ENCODE measurements at regions not wholly inside any gene's neighbourhood (a gene's known extent, or its start where the extent isn't known, plus 50 kb on each side); places are given as distances from the start of the nearest gene placed in this dataset.

DNA sequence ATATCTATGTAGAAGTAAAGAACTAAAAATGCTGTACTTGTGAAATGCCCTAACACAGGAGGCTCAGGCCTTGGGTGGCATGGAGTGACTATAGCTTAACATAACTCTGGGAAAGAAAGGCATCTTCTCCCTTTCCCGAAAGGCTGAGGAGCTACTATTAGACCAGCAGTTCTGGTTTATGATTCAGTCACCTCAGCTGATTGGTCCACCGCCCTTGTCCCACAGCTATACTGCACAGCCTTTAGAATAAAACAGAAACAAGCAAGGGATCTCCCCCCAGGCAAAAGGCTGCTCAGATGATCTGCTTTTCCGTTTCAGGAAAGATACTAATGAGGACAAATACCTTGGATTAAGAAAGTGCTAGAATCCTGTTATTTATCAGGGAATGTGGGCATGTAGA lies 171.3 kb downstream of the SNCA start:
- DNase-seq = no peak

- no peak for DNase-seq
Measured at GRCh38 chr4:89664521-89664920, 172.4 kb downstream of the SNCA start.

DNA sequence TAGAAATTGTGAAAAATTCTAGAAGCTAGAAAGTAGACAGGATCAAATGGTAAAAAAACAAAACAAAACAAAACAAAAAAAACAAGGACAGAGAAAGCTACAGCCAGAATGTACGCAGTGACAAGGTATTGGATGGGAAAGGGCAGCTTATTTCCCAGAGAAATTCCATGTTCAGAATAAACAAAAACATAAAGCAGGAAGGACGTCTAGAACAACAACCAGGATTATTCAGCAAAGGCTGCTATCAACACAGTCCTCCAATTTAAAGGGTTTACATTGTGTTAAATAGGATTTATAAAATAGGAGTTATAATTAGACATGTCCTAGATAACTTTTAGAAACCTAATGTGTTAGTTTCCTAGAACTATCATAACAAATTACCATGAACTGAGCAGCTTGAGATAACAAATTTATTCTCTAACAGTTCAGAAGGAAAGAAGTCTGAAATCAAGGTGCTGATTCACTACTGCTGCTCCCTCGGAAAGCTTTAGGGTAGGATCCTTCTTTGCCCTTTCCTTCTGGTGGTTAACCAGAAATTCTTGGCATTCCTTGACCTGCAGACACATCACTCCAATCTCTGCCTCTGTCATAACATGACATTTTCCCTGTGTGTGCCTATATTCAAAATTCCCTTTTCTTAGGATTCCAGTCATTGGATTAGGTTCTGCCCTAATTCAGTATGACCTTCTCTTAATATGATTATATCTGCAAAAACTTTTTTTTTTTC lies 175.6 kb downstream of the SNCA start:
- DNase-seq = no peak

GRCh38 chr4:89660444-89661172 lies 176.4 kb downstream of the SNCA start:
- DNase-seq = no peak

DNA sequence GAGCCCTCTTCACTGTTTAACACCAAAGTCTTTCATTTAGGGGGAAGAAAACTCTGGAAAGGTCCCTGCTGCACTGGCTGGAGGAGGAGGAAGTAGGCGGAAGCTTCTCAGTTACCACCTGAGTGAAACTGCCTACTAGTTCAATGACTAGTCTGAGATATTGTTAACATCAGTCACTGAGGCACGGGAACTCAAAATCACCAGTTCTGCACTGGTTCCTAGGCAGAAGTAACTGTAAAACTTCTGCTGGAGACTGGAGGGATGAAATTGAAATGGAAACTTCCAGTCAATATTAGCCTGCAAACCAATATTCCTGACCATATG lies 178.3 kb downstream of the SNCA start:
- no peak for DNase-seq

DNA sequence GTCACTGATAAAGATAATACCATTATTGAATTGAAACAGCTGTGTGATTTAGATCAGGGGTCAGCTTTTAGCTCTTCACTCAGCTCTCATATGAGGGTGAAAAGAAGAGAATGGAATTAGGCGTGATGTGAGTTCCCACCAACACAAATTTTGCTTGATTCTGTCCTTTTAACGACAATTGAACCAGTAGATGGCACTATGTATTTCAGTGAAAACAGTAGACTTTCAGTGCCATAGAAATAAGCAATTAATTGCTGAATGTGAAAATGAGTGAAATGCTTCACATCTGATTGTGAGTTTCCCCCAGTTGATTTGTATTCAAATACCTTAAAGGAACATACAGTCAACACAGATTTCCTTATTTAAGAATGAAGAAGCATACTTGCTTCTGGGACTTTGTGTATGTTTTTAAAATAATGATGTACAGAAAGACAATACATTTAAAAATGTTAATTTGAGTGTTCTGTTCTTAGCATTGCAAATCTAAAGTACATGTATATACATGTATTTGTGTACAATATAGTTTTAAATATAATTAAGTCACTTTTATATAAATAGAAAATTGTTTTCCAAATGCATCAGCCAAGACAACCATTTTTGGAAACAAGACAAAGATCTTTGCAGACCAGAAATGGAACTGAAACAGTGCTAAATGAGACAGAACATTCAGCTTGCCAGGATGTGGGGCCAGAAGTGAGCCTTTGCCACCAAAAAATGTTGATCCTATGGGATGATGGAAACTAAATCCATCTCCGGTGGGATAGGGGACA lies 178.8 kb downstream of the SNCA start:
- DNase-seq = no peak

DNA sequence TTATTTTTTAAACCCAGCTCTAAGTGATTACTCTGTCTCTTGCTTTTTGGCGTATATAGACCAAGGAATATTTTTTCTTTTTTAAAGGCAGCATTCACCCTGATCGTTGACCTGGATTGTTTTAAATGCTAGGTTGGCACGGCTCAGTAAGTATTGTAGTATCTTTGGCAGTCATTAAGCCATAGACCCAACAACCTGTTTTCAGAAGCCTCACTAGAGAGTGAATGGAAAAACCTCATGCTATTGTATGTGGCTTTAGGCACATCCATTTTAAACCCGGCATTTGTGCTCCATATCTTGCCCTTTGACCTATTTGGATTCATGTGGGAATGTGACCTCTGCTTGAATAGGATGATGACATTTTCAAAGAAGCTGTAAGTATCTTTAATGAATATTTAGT lies 183.9 kb downstream of the SNCA start:
- no peak for DNase-seq

- no peak for DNase-seq
Measured at GRCh38 chr4:89645482-89645881, 191.5 kb downstream of the SNCA start.

DNA sequence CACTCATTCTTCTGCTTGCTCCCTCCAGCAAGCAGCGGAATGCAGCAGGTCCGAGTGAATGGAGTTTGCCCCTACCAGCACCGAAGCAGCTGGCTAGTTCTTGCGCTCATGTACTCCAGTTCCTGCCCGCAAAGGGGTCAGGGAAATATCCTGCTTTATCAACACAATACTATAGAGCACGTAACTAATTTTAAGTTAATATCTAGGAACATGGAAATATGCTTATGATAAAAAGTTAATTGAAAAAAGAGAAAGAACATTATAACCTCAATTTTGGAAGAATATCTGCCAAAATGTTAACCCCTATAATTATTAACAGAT lies 195.6 kb downstream of the SNCA start:
- DNase-seq = no peak

DNA sequence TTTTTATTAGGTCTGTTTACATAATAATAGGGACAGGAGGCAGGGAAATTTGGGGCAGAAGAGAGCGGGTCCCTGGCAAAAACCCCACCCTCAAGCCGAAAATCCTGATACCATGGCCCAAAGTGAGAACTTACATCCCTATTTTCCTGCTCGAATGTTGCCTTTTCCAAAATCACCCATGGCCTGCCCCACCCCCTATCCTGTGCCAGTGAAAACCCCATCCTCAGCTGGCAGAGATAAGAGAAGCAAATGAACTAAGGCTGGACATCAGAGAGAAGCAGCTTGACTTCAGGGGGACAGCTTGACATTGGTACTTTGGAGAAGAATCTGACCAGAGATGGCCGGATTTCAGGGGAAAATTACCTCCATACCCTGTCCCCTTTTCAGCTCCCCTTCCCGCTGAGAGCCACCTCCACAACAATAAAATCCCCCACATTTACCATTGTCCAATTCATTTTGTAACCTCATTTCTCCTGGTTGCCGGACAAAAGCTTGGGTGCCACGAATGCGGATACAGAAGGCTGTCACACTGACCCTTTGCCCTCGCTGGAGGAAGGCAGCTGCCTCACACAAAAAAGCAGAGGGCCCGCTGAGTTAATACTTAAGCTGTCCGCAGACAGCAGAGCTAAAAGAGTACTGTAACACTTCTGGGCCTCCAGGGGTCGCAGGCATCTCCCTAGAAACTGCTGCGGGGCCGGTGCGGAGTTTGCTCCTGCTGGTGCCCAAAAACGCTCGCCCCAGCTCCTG lies 196.2 kb downstream of the SNCA start:
- no peak for DNase-seq

DNA sequence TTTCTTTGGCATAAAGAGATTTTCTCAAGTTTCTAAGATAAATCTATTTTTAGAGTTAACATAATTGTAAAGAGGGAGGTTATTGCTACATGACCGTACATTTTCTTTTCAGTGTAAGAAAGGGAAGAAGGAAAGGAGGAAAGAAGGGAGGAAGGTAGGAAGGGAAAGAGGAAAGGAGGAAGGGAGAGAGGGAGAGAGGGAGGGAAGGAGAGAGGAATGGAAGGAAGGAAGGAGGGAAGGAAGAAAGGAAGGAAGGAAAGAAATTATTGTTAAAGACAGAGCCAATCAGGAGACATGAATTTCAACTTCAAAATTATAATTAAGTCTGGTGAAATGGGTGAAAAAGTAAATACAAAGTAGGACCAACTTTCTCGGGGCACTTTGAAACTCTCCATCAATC lies 197.6 kb downstream of the SNCA start:
- DNase-seq = no peak

DNA sequence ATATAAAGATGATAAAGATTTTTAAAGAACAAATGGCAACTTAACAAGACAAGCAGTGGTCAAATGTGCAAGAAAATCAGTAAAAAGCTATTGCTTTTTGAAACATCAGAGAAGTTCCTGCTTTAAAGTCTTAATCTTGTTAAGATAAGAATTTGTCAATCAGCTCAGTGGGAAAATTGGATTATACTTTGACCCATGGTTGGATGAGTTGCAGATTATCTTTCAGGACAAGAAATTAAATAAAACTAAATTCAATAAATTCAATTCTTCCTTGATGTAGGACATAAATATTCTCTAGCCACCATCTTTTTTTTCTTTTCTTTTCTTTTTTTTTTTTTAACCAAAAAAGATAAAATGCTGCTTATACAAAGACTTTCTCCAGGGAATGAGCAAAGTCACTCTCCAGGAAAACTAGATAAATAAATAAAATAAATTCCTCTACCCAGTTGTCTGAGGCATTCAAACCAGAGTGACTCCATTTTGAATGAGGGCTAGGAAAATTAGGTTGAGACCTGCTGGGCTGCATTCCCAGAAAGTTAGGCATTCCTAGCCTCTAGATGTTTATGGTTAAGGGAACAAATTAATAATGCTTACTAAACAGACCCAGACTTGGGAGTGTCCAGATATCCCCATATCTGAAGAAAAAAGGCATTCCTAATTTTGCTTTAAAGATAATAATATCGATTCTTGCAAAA lies 211.2 kb downstream of the SNCA start:
- DNase-seq = no peak

GRCh38 chr4:89619206-89619962 lies 217.6 kb downstream of the SNCA start:
- no peak for DNase-seq

DNA sequence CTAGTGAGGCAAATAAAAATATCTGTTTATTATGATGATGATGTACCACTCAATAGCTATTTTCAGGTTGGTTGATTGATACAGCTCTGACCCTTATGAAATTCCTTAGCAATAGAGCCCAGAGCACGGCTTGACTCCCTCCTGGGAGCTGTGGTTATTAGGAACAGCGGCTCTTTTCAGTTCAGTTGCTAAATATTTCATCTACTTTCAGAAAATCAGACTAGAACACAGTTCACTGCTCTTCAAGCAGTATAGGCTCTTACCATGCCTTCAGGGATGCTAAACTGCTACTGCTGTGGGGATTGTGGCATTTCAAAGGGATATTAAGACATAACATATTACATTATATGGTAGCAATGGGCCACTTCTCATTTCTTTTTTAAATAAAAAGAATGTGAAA lies 218.8 kb downstream of the SNCA start:
- DNase-seq = no peak

- DNase-seq = no peak
Measured at GRCh38 chr4:89617317-89617716, 219.6 kb downstream of the SNCA start.

GRCh38 chr4:89616382-89616781 lies 220.6 kb downstream of the SNCA start:
- DNase-seq = no peak

GRCh38 chr4:89615051-89615450 lies 221.9 kb downstream of the SNCA start:
- no peak for DNase-seq

DNA sequence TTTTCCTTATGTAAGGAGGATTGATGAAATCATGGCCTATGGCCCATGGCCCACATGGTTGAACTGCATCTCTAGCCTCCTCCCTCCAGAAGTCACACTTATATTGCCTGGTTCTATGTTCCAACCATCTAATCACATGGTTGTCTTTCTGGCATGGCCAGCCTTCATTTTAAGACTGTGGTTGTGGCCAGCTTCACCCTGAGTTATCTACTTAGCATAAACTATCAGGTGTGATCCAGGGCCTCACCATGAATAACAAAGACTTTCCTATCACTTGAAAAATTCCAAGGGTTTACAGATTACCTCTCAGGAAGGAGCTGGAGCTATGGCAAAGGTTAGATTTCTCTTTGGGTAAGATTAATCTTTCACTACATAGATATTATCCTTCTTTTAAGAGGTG lies 222.8 kb downstream of the SNCA start:
- no peak for DNase-seq

DNA sequence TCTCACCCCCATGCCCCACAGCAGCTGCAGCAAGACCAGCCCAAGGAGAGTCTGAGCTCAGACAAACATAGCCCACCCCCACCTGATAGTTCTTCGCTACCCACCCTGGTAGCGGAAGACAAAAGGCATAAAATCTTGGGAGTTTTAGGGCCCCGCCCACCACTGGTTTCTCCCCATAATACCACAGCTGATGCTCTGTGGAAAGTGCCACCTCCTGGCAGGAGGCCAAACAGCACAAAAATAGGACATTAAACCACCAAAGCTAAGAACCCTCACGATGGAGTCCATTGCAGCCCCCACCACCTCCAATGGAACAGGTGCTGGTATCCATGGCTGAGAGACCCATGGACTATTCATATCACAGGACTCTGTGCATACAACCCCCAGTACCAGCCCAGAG lies 226.7 kb downstream of the SNCA start:
- no peak for DNase-seq

DNA sequence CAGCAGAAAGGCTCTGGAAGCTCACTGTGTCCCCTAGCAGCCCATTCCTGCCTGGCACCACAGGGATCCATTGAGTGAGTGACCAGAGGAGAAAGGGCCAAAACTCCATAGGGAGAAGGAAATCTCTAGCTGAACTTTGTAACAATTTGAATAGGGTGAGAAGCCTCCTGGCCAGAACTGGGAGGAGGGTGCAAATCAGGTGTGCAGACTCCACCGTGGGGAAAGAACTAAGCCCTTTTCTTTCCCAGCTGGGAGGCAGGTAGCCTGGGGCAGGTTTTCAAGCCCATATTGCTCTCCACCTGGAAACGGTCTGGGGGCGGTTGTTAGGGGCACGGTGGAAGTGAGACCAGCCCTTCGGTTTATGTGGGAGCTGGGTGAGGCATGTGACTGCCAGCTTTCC lies 227.2 kb downstream of the SNCA start:
- DNase-seq = no peak

GRCh38 chr4:89604951-89605350 lies 232.0 kb downstream of the SNCA start:
- no peak for DNase-seq

DNA sequence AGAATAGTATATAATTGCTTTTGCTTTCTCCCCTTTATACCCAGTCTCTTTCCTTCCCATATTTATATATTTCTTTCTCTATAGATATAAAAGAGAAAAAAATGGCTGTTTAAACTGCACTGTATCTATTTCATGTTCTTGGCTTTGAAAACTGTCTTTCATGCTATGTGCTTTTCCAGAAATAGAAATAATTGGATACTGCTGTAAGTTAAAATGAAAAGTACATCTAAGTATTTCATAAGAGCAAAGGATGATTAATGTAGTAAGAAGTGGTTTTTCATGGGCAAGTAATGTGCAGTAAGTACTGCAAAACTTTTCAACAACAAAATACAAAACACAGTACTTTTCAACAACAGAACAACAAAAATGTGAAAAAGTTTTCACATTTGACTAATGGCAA lies 237.9 kb downstream of the SNCA start:
- DNase-seq = no peak
